Sigmoid colon (tissue), 6 donors: ENCODE measurements at regions not wholly inside any gene's neighbourhood (a gene's known extent, or its start where the extent isn't known, plus 50 kb on each side); places are given as distances from the start of the nearest gene placed in this dataset.

Source experiments
- DNase-seq: peaks from one replicate; pipeline ENCODE4 v3.0.0-alpha.2; 2019
- H3K27ac ChIP-seq, 4 donors: fragments of 200-600 bp; sonication (generic); one replicate each; pipeline ENCODE4 v1.5.1; 2016 to 2019; ENCODE audit warnings: mild to moderate bottlenecking in 1 of 4
- H3K27me3 ChIP-seq, 3 donors: fragments of 200-600 bp; sonication (generic); one replicate each; pipeline ENCODE4 v1.5.1; 2019; ENCODE audit warnings: mild to moderate bottlenecking in 1 of 3
- H3K36me3 ChIP-seq, 4 donors: fragments of 200-600 bp; sonication (generic); one replicate each; pipeline ENCODE4 v1.5.1; 2016 to 2019
- H3K4me1 ChIP-seq, 4 donors: fragments of 200-600 bp; sonication (generic); one replicate each; pipeline ENCODE4 v1.5.1; 2017 to 2019
- H3K4me3 ChIP-seq, 4 donors: fragments of 200-600 bp; sonication (generic); one replicate each; pipeline ENCODE4 v1.5.1; 2017 to 2019; ENCODE audit warnings: mild to moderate bottlenecking in 2 of 4, moderate library complexity in 1 of 4
- H3K9me3 ChIP-seq, 4 donors: fragments of 200-600 bp in 3 of 4; sonication (generic) in 3 of 4; one replicate each; pipeline versions ENCODE4 v1.5.1 to v1.6.1; 2013 to 2019
- EP300 ChIP-seq, 4 donors: sonication (generic); formaldehyde crosslinking; IDR thresholded peaks; one replicate each; pipeline ENCODE4 v1.6.1; 2017; ENCODE audit warnings: antibody characterized with exemption in 4 of 4
- POLR2A ChIP-seq, 2 donors: fragments of 450-650 bp; IDR thresholded peaks; one replicate each; pipeline ENCODE4 v1.6.1; 2016; ENCODE audit warnings: antibody characterized with exemption in 2 of 2, mild to moderate bottlenecking in 2 of 2, moderate library complexity in 2 of 2
- POLR2AphosphoS5 ChIP-seq, 4 donors: sonication (generic); formaldehyde crosslinking; IDR thresholded peaks; one replicate each; pipeline ENCODE4 v1.6.1; 2017; ENCODE audit warnings: antibody characterized with exemption in 4 of 4
- WGBS, 2 donors: extraction: QIAGEN DNeasy Blood & Tissue Kit; methylation state at CpG; one replicate each; pipeline ENCODE4 v1.1.7; 2013; 5-methylcytosine and 5-hydroxymethylcytosine counted together
- intact Hi-C: fragments of 100-400 bp; cut with DNase I; formaldehyde crosslinking; loops from one replicate; pipeline ENCODE4 v1.15.1; 2023
- TF ChIP-seq, protein P1 (sequence below), 4 experiments: fragments of 450-650 bp in 3 of 4; fragments of 200-600 bp in 1 of 4; IDR thresholded peaks; one replicate each; pipeline ENCODE4 v1.5.1; 2016 to 2019; ENCODE audit warnings: antibody characterized with exemption in 4 of 4, mild to moderate bottlenecking in 3 of 4, moderate library complexity in 2 of 4
- donor health status: healthy with polysubstance abuse.
- donor health status: healthy.

DNA sequence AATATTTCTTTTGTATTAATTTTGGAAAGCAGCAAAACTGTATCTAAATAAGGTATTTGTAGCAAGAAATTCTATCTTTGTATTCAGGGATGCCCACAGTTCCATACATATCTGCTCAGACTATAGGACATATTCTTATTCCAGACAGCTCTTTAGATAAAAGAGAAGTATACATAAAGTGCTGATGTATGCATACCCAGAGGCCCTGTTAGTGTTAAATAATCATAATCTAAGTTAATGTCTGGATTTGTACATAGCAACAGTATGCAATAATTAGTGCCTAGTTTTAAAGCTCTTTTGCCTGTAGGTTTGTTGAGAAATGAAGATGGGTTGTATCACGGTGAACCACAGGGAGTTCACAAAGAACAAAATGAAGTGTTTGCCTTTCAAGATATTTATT is 428.0 kb upstream of the RGPD4 start:
- 82 to 85% methylated on average over 1 of the region's 1 CpG for WGBS, 2 donors
- H3K27me3 ChIP-seq, result no peaks in the 10 kb centered on the region
- no peak for DNase-seq
- H3K4me1 ChIP-seq, result no peaks in the 10 kb centered on the region
- H3K36me3 ChIP-seq, result no peaks in the 10 kb centered on the region
- H3K4me3 ChIP-seq, result no peak overlapping the region
- intact Hi-C loops, result no loop called here
- TF ChIP-seq POLR2AphosphoS5 (IDR thresholded peaks at IDR 0.05), result no peak
- no peak for TF ChIP-seq POLR2A (IDR thresholded peaks at IDR 0.05)
- TF ChIP-seq EP300 (IDR thresholded peaks at IDR 0.05), result no peak
- TF ChIP-seq, protein P1, sequence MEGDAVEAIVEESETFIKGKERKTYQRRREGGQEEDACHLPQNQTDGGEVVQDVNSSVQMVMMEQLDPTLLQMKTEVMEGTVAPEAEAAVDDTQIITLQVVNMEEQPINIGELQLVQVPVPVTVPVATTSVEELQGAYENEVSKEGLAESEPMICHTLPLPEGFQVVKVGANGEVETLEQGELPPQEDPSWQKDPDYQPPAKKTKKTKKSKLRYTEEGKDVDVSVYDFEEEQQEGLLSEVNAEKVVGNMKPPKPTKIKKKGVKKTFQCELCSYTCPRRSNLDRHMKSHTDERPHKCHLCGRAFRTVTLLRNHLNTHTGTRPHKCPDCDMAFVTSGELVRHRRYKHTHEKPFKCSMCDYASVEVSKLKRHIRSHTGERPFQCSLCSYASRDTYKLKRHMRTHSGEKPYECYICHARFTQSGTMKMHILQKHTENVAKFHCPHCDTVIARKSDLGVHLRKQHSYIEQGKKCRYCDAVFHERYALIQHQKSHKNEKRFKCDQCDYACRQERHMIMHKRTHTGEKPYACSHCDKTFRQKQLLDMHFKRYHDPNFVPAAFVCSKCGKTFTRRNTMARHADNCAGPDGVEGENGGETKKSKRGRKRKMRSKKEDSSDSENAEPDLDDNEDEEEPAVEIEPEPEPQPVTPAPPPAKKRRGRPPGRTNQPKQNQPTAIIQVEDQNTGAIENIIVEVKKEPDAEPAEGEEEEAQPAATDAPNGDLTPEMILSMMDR (IDR thresholded peaks at IDR 0.05), result no peak
- no peak overlapping the region for H3K27ac ChIP-seq
- no peaks in the 10 kb centered on the region for H3K9me3 ChIP-seq

DNA sequence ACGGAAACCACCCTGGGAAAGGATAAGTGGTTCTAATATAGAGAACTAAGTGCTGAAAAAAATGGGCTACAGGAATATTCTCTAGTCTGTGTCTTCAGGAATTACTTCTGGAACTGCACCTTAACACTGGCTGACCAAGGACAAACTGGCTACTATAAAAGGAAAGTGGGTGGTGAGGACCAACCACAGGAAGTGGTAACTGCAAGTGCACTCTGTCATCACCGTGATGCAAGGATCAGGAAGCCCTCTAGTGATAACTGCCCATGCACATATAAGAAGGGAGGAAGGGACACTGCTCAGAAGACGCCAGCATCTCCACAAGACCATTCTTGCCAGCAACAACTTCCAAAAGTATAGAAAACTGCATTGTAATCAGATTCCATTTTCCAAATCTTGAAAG is 424.4 kb upstream of the RGPD4 start:
- Histone ChIP-seq H3K4me1 (no peaks in the 10 kb centered on the region), H3K27me3 (no peaks in the 10 kb centered on the region), H3K27ac (no peak overlapping the region), H3K36me3 (no peaks in the 10 kb centered on the region), H3K9me3 (no peaks in the 10 kb centered on the region), H3K4me3 (no peak overlapping the region)
- intact Hi-C loops, result no loop called here
- 46% methylated on average over 3 of the region's 3 CpGs for WGBS, 2 donors
- no peak for DNase-seq
- TF ChIP-seq EP300 (IDR thresholded peaks at IDR 0.05) (no peak), POLR2A (IDR thresholded peaks at IDR 0.05) (no peak), POLR2AphosphoS5 (IDR thresholded peaks at IDR 0.05) (no peak)
- TF ChIP-seq, protein P1 (IDR thresholded peaks at IDR 0.05), result no peak

- WGBS, 2 donors, result 74 to 84% methylated on average over 2 of the region's 2 CpGs
- no peaks in the 10 kb centered on the region for H3K36me3 ChIP-seq
- no peaks in the 10 kb centered on the region for H3K9me3 ChIP-seq
- H3K27ac ChIP-seq, result no peak overlapping the region
- no peak overlapping the region for H3K4me3 ChIP-seq
- intact Hi-C loops, result no loop called here
- TF ChIP-seq, protein P1 (IDR thresholded peaks at IDR 0.05), result no peak
- no peak for TF ChIP-seq EP300 (IDR thresholded peaks at IDR 0.05)
- no peak for TF ChIP-seq POLR2A (IDR thresholded peaks at IDR 0.05)
- TF ChIP-seq POLR2AphosphoS5 (IDR thresholded peaks at IDR 0.05), result no peak
- no peak for DNase-seq
- H3K27me3 ChIP-seq, result no peaks in the 10 kb centered on the region
- H3K4me1 ChIP-seq, result no peaks in the 10 kb centered on the region
These were observed 421.4 kb upstream of the RGPD4 start for GRCh38 chr2:107405261-107405660.

GRCh38 chr2:107407017-107407416 is 419.7 kb upstream of the RGPD4 start:
- TF ChIP-seq EP300 (IDR thresholded peaks at IDR 0.05), result no peak
- TF ChIP-seq POLR2A (IDR thresholded peaks at IDR 0.05), result no peak
- TF ChIP-seq, protein P1 (IDR thresholded peaks at IDR 0.05), result no peak
- no peak for TF ChIP-seq POLR2AphosphoS5 (IDR thresholded peaks at IDR 0.05)
- H3K9me3 ChIP-seq, result no peaks in the 10 kb centered on the region
- 57 to 68% methylated on average over 3 of the region's 3 CpGs for WGBS, 2 donors
- H3K4me1 ChIP-seq, result no peaks in the 10 kb centered on the region
- no peak for DNase-seq
- no peak overlapping the region for H3K27ac ChIP-seq
- no peaks in the 10 kb centered on the region for H3K36me3 ChIP-seq
- intact Hi-C loops, result no loop called here
- no peaks in the 10 kb centered on the region for H3K27me3 ChIP-seq
- no peak overlapping the region for H3K4me3 ChIP-seq

DNA sequence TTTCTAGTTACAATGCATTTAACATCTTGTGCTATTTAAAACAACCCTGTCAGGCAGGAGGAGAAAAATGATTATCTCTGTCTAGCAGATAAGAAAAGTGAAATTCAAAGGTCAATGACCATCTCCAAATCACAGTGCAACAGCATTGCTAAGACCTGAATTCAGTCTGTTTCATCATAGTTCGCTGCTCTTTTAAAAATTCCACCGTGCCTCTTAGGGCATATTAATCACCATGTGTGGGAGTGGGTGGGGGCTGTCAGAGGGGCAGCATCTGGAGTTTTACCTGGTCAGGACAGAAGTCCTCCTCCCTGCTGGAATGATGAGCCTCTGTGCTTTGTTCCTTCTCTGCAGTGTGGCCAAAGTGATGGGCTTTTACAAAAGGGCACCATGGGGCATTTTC is 418.7 kb upstream of the RGPD4 start:
- TF ChIP-seq POLR2AphosphoS5 (IDR thresholded peaks at IDR 0.05), result no peak
- no peak for TF ChIP-seq EP300 (IDR thresholded peaks at IDR 0.05)
- TF ChIP-seq, protein P1 (IDR thresholded peaks at IDR 0.05), result no peak
- TF ChIP-seq POLR2A (IDR thresholded peaks at IDR 0.05), result no peak

More for the DNA sequence above, 418.7 kb upstream of the RGPD4 start:
- no peak overlapping the region for H3K27ac ChIP-seq
- no peaks in the 10 kb centered on the region for H3K9me3 ChIP-seq
- DNase-seq, result no peak
- no peak overlapping the region for H3K4me3 ChIP-seq
- peaks cover 0 to 6% (median 0%) of the 10 kb centered on the region in 4 donors for H3K4me1 ChIP-seq
- 80 to 81% methylated on average over 2 of the region's 2 CpGs for WGBS, 2 donors
- intact Hi-C loops, result no loop called here
- no peaks in the 10 kb centered on the region for H3K27me3 ChIP-seq
- H3K36me3 ChIP-seq, result no peaks in the 10 kb centered on the region
